GM11168 (cell line): ENCODE measurements at regions not wholly inside any gene's neighbourhood (a gene's known extent, or its start where the extent isn't known, plus 50 kb on each side); places are given as distances from the start of the nearest gene placed in this dataset.

Experiments used
- in situ Hi-C: fragments of 300-500 bp; cut with MboI; formaldehyde crosslinking; loops from one replicate; pipeline ENCODE4 v1.12.0; 2022; ENCODE audit warnings: low sequenced_read_pairs; ENCODE audit not compliant: unreplicated experiment

GRCh38 chr6:170232186-170233002 lies 58.5 kb downstream of the DLL1 start:
- in situ Hi-C loops, result loop anchor here (25.0 kb wide), 1 partner anchor 145 kb away; no protein-coding TSS in a partner anchor

GRCh38 chr6:170231293-170232185 lies 59.3 kb downstream of the DLL1 start:
- in situ Hi-C loops, result loop anchor here (25.0 kb wide), 1 partner anchor 144 kb away; no protein-coding TSS in a partner anchor

GRCh38 chr6:170230520-170231292 lies 60.2 kb downstream of the DLL1 start:
- in situ Hi-C loops, result loop anchor here (25.0 kb wide), 1 partner anchor 143 kb away; no protein-coding TSS in a partner anchor

- in situ Hi-C loops, result loop anchor here (25.0 kb wide), 1 partner anchor 143 kb away; no protein-coding TSS in a partner anchor
These were observed 60.9 kb downstream of the DLL1 start for GRCh38 chr6:170229851-170230519.

GRCh38 chr6:170229396-170229795 lies 61.5 kb downstream of the DLL1 start:
- in situ Hi-C loops, result loop anchor here (25.0 kb wide), 1 partner anchor 142 kb away; no protein-coding TSS in a partner anchor

- in situ Hi-C loops, result loop anchor here (25.0 kb wide), 1 partner anchor 142 kb away; no protein-coding TSS in a partner anchor
These were observed 62.0 kb downstream of the DLL1 start for GRCh38 chr6:170228946-170229310.

GRCh38 chr6:170227996-170228945 lies 62.6 kb downstream of the DLL1 start:
- in situ Hi-C loops, result loop anchor here (25.0 kb wide), 1 partner anchor 141 kb away; no protein-coding TSS in a partner anchor

GRCh38 chr6:170227521-170227983 lies 63.3 kb downstream of the DLL1 start:
- in situ Hi-C loops, result loop anchor here (25.0 kb wide), 1 partner anchor 140 kb away; no protein-coding TSS in a partner anchor

- in situ Hi-C loops, result loop anchor here (25.0 kb wide), 1 partner anchor 139 kb away; no protein-coding TSS in a partner anchor
These were observed 64.2 kb downstream of the DLL1 start for GRCh38 chr6:170226647-170227046.

GRCh38 chr6:170225852-170226417 lies 64.9 kb downstream of the DLL1 start:
- in situ Hi-C loops, result loop anchor here (25.0 kb wide), 1 partner anchor 139 kb away; no protein-coding TSS in a partner anchor

GRCh38 chr6:170224694-170225660 lies 65.9 kb downstream of the DLL1 start:
- in situ Hi-C loops, result loop anchor here (25.0 kb wide), 1 partner anchor 138 kb away; no protein-coding TSS in a partner anchor

- in situ Hi-C loops, result no loop called here
These were observed 66.9 kb downstream of the DLL1 start for GRCh38 chr6:170223718-170224693.

- in situ Hi-C loops, result no loop called here
These were observed 68.1 kb downstream of the DLL1 start for GRCh38 chr6:170222498-170223471.

GRCh38 chr6:170221753-170222400 lies 69.0 kb downstream of the DLL1 start:
- in situ Hi-C loops, result no loop called here
